OCI-LY3 (cell line): ENCODE measurements at regions not wholly inside any gene's neighbourhood (a gene's known extent, or its start where the extent isn't known, plus 50 kb on each side); places are given as distances from the start of the nearest gene placed in this dataset.

Experiments used
- H2AFZ ChIP-seq: fragments of 200-600, 300-600 bp; shearing (Covaris generic); 2 replicates; pipeline ENCODE4 v1.6.0; 2014; ENCODE audit warnings: antibody characterized with exemption, low read depth, low read length
- H3K27ac ChIP-seq: fragments of 200-600, 300-600 bp; sonication (generic); 2 replicates; pipeline ENCODE4 v1.5.1; 2014; ENCODE audit warnings: mild to moderate bottlenecking, low read length, moderate library complexity, mixed read lengths
- H3K27me3 ChIP-seq: fragments of 200-600, 300-600 bp; sonication (generic); 2 replicates; pipeline ENCODE4 v1.6.1; 2014; ENCODE audit warnings: low read depth, low read length, mixed read lengths
- H3K36me3 ChIP-seq: fragments of 200-600, 300-600 bp; sonication (generic); replicated peaks from 2 replicates; pipeline ENCODE3; 2014; ENCODE audit warnings: low read depth, low read length, mixed read lengths
- H3K4me1 ChIP-seq: fragments of 300-600, 200-600 bp; sonication (generic); 2 replicates; pipeline ENCODE4 v1.6.1; 2014; ENCODE audit warnings: low read length, mixed read lengths
- H3K4me2 ChIP-seq: fragments of 200-600, 300-600 bp; sonication (generic); 2 replicates; pipeline ENCODE4 v1.6.1; 2014; ENCODE audit warnings: low read length, mixed read lengths
- H3K4me3 ChIP-seq: fragments of 300-600, 200-600 bp; sonication (generic); 2 replicates; pipeline ENCODE4 v1.5.1; 2014; ENCODE audit warnings: antibody characterized with exemption, mild to moderate bottlenecking, low read length, moderate library complexity
- H3K79me2 ChIP-seq: fragments of 300-600, 200-600 bp; shearing (Covaris generic); 2 replicates; pipeline ENCODE4 v1.6.1; 2014; ENCODE audit warnings: mild to moderate bottlenecking, low read length, mixed read lengths
- H3K9ac ChIP-seq: fragments of 300-600, 200-600 bp; shearing (Covaris generic); 2 replicates; pipeline ENCODE4 v1.6.0; 2014; ENCODE audit warnings: mild to moderate bottlenecking, low read length, moderate library complexity
- H3K9me3 ChIP-seq: fragments of 200-600, 300-600 bp; shearing (Covaris generic); 2 replicates; pipeline ENCODE4 v1.6.1; 2014; ENCODE audit warnings: low read length, mixed read lengths; ENCODE audit not compliant: insufficient read depth
- H4K20me1 ChIP-seq: fragments of 200-600, 300-600 bp; sonication (generic); 2 replicates; pipeline ENCODE4 v1.6.1; 2016; ENCODE audit warnings: low read length, mixed read lengths; ENCODE audit not compliant: insufficient read depth
- EZH2phosphoT487 ChIP-seq: fragments of 200-600 bp; shearing (Covaris generic); IDR thresholded peaks from 2 replicates; pipeline ENCODE4 v1.6.1; 2018; ENCODE audit warnings: antibody characterized with exemption, mixed run types, low read depth
- TF ChIP-seq, protein P1 (sequence below): fragments of 200-600, 300-600 bp; sonication (generic); IDR thresholded peaks from 2 replicates; pipeline ENCODE4 v1.5.1; 2014; ENCODE audit warnings: antibody characterized with exemption, low read length, low read depth

DNA sequence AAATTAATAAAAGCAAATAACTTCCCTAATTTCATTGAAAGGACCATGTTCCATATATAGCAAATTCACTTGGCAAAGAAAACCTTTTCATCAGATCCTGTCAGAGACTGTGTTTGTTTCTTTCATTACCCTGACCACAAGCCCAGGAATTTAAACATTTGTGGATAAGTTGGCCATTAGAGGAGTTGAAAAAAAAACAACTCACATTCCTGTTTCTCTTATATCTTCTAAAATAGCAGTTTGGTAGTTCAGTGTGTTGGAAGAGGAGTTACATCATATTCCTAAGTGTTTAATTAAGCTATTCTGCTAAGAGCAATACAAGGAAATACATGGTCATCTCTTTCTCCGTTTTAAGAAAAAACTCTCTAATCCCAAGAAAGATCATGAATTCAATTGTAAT, 505.6 kb downstream of the TLE1 start:
- Histone ChIP-seq H2AFZ (no peak overlapping the region), H3K4me3 (no peak overlapping the region), H3K27ac (no peak overlapping the region), H3K9me3 (no peaks in the 10 kb centered on the region), H3K79me2 (no peaks in the 10 kb centered on the region), H3K4me1 (no peaks in the 10 kb centered on the region), H3K4me2 (no peak overlapping the region), H3K27me3 (no peaks in the 10 kb centered on the region), H3K36me3 (no peaks in the 10 kb centered on the region), H4K20me1 (no peaks in the 10 kb centered on the region), H3K9ac (no peak overlapping the region)
- TF ChIP-seq EZH2phosphoT487: no peak
- TF ChIP-seq, protein P1, sequence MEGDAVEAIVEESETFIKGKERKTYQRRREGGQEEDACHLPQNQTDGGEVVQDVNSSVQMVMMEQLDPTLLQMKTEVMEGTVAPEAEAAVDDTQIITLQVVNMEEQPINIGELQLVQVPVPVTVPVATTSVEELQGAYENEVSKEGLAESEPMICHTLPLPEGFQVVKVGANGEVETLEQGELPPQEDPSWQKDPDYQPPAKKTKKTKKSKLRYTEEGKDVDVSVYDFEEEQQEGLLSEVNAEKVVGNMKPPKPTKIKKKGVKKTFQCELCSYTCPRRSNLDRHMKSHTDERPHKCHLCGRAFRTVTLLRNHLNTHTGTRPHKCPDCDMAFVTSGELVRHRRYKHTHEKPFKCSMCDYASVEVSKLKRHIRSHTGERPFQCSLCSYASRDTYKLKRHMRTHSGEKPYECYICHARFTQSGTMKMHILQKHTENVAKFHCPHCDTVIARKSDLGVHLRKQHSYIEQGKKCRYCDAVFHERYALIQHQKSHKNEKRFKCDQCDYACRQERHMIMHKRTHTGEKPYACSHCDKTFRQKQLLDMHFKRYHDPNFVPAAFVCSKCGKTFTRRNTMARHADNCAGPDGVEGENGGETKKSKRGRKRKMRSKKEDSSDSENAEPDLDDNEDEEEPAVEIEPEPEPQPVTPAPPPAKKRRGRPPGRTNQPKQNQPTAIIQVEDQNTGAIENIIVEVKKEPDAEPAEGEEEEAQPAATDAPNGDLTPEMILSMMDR: no peak

GRCh38 chr9:81182431-81182830, 506.9 kb downstream of the TLE1 start:
- H3K27ac ChIP-seq: no peak overlapping the region
- no peaks in the 10 kb centered on the region for H3K9me3 ChIP-seq
- no peak overlapping the region for H3K4me3 ChIP-seq
- no peaks in the 10 kb centered on the region for H4K20me1 ChIP-seq
- H3K4me1 ChIP-seq: no peaks in the 10 kb centered on the region
- H3K9ac ChIP-seq: no peak overlapping the region
- H3K79me2 ChIP-seq: no peaks in the 10 kb centered on the region
- no peak overlapping the region for H3K4me2 ChIP-seq
- H3K27me3 ChIP-seq: no peaks in the 10 kb centered on the region
- H2AFZ ChIP-seq: no peak overlapping the region
- no peaks in the 10 kb centered on the region for H3K36me3 ChIP-seq
- TF ChIP-seq, protein P1: no peak
- TF ChIP-seq EZH2phosphoT487: no peak

- Histone ChIP-seq H3K9me3 (no peaks in the 10 kb centered on the region), H3K9ac (no peak overlapping the region), H3K27ac (no peak overlapping the region), H3K27me3 (no peaks in the 10 kb centered on the region), H3K4me2 (no peak overlapping the region), H3K36me3 (no peaks in the 10 kb centered on the region), H3K4me3 (no peak overlapping the region), H4K20me1 (no peaks in the 10 kb centered on the region), H2AFZ (no peak overlapping the region), H3K79me2 (no peaks in the 10 kb centered on the region), H3K4me1 (no peaks in the 10 kb centered on the region)
- no peak for TF ChIP-seq EZH2phosphoT487
- TF ChIP-seq, protein P1: no peak
These were observed 515.3 kb downstream of the TLE1 start for GRCh38 chr9:81174023-81174422.

- H3K4me2 ChIP-seq: no peak overlapping the region
- H3K9ac ChIP-seq: no peak overlapping the region
- H4K20me1 ChIP-seq: no peaks in the 10 kb centered on the region
- TF ChIP-seq, protein P1: no peak
- TF ChIP-seq EZH2phosphoT487: no peak
- no peaks in the 10 kb centered on the region for H3K27me3 ChIP-seq
- no peaks in the 10 kb centered on the region for H3K9me3 ChIP-seq
- no peaks in the 10 kb centered on the region for H3K79me2 ChIP-seq
- no peak overlapping the region for H3K27ac ChIP-seq
- H3K4me3 ChIP-seq: no peak overlapping the region
- no peak overlapping the region for H2AFZ ChIP-seq
- no peaks in the 10 kb centered on the region for H3K4me1 ChIP-seq
- H3K36me3 ChIP-seq: no peaks in the 10 kb centered on the region
These were observed 517.7 kb downstream of the TLE1 start for GRCh38 chr9:81171689-81172088.
